ENCODE measurements at regions not wholly inside any gene's neighbourhood (a gene's known extent, or its start where the extent isn't known, plus 50 kb on each side); places are given as distances from the start of the nearest gene placed in this dataset.
"Not testable (repeated sequence)": the region's sequence is repeated elsewhere in the genome, so short reads cannot be mapped to it uniquely, and the experiment has no call there.

DNA sequence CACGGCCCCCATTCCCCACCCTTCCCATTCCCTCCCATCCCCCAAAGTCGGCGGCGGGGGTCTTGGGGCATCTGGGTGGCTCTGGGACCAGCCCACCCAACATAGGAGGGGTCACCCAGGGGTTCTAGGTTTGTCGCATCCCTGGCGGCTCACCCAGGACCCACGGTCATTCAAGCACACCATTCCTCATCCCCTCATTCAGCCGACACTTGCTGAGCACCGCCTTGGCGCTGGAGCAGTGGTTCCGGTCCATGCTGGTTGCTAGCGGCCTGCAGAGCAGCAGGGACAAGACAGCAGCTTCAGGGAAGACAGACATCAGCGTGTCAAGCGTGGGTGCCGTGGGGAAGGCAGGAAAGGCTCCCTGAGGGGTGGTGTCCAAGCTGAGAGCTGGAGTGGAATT is 50.5 kb upstream of the OTOS start:
- no peak for DNase-seq

DNA sequence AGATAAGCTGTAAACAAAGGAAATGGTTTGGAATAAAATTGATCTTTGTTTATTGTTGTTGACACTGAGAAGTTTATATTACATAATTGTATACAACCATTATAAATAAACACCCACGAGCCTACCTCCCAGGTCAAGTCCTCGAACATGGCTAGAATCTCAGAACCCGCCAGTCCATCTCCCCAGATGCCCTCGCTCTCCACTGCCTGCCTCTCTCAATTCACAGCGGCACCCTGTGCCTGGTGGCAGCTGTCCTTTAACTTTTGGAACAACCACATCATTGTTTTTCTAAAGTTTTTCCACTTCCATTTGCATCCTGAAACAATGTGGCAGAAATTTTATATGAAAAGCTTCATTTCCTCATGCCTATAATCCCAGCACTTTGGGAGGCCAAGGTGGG is 52.2 kb upstream of the OTOS start:
- no peak for DNase-seq

DNA sequence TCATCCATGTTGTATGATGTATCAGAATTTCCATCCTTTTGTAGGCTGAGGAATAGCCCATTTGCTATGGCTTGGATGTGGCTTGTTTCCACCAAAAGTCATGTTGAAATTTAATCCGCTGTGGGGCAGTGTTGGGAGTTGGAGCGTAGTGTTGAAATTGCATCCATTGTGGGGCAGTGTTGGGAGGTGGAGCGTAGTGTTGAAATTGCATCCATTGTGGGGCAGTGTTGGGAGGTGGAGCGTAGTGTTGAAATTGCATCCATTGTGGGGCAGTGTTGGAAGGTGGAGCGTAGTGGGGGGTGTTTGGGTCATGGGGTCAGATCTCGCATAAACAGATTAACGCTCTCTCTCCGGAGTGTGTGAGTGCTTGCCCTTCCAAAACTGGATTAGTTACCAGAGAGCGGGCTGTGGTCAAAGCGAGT is 53.9 kb upstream of the OTOS start:
- DNase-seq, result not testable (repeated sequence)

DNA sequence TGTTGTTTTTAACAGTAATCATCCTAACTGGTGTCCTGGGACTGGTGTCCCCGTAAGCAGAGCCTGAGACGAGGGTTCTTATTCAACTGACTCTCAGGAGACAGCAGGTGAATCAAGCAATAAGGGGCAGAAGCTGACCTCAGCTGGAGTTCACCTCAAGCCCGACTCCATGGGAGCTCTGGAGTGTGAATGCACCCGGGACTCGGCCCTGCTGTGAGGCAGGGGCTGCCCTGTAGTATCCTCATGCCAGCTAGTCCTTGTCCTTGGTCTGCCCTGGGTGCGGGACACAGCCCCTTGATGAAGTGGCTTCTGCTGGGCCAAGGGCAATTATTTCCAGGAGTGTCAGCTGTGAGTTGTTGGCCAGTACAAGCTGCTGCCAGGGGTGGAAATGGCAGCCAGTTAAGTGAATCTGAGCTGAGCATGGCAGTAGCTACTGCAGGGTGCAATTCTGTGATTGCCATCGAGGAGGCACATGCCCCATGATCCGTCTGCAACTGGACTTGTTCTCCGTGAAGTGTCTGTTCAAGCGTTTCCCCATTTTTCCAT is 54.9 kb upstream of the OTOS start:
- DNase-seq, result no peak

DNA sequence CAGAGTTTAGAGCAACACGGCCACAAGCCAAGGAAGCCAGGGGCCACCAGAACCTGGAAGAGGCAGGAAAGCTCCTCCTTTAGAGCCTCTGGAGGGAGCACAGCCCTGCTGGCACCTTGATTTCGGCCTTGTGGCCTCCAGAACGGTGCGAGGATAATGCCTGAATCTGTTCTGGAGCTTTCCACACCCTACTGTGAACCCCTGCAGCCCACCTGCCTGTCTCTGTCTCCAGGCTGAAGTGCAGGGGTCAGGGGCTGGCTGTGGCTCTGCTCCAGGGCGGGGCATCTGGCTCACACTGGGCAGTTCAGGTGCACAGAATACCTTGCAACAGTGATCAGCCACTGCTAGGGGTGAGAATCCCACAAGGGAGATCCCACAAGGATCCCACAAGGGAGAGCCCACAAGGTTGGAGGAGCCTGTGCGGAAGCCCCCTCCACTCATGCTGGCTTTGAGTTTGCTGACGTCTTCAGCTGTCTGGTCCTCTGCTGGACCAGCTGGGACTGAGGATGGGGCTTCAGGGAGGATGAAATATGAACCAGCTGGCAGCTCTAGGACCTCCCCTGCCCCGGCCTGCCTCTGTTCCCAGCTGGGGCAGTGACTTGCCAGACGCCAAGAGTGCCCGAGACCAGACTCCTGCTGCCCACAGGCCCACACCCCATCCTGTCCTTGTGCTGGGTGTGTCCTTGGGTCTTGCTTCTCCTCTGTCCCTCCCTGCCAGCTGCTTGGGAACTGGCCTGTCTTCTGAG is 56.4 kb upstream of the OTOS start:
- DNase-seq, result no peak

DNA sequence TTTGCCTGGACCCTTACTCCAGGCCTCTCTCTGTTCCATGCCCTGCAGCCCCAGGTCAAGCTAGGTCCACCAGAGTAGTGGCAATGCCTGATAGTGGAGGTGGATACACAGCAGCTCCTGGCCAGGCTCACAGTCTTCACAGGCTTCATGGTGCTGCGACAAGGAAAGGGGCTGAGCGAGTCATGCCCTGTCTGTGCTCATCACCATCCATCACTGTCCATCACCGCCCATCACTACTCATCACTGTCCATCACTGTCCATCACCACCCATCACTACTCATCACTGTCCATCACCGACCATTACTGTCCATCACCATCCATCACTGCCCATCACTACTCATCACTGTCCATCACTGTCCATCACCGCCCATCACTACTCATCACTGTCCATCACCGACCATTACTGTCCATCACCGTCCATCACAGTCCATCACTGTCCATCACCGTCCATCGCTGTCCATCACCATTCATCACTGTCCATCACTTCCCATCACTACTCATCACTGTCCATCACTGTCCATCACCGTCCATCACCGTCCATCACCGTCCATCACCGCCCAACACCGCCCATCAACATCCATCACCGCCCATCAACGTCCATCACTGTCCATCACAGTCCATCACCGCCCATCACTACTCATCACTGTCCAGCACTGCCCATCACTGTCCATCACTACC is 57.1 kb upstream of the OTOS start:
- DNase-seq, result no peak

DNA sequence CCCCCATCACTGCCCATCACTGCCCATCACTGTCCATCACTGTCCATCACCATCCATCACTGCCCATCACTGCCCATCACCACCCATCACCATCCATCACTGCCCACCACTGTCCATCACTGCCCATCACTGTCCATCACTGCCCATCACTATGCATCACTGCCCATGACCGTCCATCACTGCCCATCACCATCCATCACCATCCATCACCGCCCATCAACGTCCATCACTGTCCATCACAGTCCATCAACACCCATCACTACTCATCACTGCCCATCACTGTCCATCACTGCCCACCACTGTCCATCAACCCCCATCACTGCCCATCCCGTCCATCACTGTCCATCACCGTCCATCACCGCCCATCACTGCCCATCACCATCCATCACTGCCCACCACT is 57.8 kb upstream of the OTOS start:
- DNase-seq, result no peak

GRCh38 chr2:240199133-240199870 is 58.8 kb upstream of the OTOS start:
- DNase-seq, result no peak

DNA sequence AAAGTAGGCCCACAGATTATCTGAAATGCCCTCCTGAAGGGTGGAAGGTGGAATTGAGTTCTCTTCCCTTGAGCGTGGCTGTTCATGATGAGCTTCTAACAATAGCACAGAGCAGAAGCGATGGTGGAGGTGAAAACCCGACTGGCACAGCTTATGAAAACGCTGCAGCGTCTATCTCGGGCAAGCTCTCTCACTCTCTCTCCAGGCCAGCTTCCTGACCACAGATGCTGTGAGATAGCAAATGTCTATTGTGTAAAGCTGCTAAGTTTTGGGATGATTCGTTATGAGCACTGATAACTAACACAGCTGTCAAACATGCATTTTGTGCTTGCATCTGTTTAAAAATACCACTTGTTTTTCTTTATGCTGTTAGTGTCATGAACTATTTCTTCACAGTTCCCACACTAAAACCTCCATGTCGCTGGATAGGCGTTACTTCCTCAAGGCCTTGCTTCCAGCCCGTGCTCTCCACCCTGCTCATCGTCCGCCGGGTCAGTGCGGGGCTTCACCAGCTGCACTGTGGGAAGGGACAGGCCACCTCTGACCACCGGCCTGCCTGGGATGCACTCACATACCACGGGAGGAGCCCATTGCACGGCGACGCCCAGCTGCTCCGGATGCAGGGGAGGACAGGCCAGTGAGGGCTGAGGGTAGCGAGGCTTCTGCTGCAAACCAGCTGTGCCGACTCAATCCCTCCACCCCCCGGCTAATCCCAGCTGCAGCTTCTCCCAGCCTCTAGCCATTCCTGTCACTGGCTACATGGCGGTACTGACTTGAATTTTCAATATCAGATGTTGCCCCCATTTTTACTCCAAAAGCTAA is 60.0 kb upstream of the OTOS start:
- no peak for DNase-seq

DNA sequence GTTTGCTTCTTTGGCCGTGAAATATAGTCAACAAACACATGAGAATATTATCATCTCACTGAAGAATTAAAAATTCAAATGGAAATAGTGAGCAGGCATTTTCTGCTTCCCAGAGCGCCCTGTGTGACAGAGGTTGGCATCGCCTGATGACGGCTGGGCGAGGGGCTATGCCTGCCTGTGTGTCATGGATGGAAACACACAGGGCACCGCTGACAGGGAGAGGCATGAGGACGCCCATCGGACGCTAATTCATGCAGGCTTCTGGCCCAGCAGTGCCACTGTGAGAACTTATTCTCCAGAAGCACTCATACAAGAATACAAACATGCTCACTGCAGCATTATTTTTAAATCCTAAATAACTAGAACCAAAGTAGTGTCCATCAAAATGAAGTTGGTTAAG is 61.4 kb upstream of the OTOS start:
- no peak for DNase-seq

GRCh38 chr2:240202586-240202985 is 62.1 kb upstream of the OTOS start:
- no peak for DNase-seq

GRCh38 chr2:240203031-240203787 is 62.8 kb upstream of the OTOS start:
- DNase-seq, result no peak

DNA sequence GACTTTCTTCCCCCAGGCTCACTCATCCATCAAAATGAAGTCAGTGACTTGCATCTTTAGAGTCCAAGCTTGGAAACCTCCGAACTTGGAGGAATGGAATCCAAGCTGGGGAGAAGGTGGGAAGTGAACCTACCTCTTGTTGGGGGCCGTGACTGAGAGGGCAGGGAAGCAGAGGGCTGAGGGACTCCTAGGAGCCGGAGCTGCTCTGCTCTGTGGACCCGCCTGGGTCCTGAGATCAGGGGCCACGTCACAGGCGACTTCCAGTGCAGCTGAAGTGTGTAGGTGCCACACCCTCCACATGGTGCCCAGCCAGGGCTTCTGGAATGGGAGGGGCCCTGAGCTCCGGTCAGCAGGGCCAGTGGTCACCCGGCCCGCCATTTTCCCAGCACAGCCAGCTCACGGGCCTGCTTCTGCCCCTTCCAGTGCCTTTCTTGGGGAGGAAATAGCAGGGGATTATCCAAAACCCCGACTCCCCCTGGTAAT is 63.4 kb upstream of the OTOS start:
- DNase-seq, result no peak

GRCh38 chr2:240204431-240205276 is 64.2 kb upstream of the OTOS start:
- DNase-seq, result no peak

DNA sequence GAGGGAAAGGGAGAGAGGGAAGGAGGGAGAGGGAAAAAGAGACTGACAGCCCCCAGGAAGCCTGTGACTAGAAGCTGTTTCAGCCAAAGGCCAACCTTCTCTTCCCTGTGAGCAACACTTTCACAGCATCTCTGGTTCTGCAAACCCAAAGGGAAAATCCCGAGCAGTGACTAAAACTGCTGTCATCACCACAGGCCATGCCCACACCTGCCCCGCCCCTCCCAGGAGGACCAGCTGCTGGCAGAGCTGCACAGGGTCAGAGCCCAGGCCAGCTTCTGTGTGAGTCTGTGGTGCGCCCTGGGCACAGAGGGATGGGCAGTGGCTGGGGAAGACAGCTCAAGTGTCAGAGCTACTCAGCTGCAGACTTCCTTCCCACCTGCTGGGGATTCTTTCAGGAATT is 64.9 kb upstream of the OTOS start:
- DNase-seq, result no peak

- DNase-seq, result no peak
Observed at GRCh38 chr2:240205772-240206171, 65.3 kb upstream of the OTOS start.

- no peak for DNase-seq
Observed at GRCh38 chr2:240206630-240207029, 66.2 kb upstream of the OTOS start.

DNA sequence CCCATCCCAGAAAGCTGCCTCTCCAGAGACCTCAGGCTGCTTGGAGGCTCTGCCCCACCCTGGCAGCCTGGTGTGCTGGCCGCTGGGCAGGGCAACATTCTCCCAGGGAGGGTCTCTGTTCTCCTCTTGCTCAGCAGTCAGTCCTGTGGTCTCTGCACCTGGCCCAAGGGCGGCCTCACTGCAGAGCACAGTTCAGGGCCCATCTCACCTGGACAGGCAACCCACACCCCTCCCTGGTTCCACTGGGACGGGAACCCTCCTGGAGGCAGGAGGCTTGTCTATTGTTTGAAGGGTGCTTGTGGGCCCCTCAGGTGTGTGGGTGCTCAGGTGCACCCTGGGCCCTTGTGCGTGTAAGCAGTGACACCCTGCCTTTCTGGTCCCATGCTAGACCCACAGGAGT is 67.2 kb upstream of the OTOS start:
- no peak for DNase-seq

DNA sequence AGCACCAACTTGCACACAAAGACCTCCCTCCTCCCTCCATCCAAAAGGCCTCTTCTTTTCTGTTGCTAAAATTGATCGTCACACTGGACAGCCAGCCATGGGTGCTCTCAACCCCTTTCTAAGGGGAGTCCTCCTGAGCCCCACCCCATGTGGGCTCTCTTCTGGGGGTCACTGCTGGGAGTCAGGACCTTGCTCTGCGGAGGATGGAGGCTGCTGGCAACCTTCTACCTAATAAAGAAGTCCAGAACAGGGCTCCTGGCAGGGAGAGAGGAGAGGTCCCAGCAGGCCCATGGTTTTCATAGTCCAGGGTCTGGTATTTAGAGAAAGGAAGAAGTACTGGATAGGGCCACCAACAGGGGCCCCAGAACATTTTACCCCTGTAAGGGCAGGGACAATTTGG is 67.6 kb upstream of the OTOS start:
- DNase-seq, result no peak

- DNase-seq, result no peak
Observed at GRCh38 chr2:240208631-240209211, 68.3 kb upstream of the OTOS start.

DNA sequence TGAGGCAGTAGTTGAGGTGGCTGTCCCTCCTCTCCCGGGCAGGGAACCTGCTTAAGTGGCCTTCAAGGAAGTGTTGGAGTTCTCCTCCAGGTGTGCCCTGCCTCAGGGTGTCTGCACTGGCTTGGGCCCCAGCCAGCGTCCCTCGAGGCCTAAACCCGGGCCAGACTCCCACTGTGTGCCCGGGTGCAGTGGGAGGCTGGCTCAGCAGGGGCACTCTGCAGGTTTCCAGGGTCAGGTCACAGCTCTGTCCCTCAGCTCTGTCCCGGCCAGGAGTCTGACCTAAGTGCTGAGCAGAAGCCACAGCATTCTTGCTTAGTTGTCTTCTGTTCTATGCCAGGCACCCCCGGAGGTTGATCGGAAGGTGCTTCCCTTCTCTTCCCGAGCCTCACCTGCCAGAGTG is 69.0 kb upstream of the OTOS start:
- DNase-seq, result no peak
